NCI-H748 treated with DMSO at 0.1 percent for 48 hours (cell line): ENCODE measurements at regions not wholly inside any gene's neighbourhood (a gene's known extent, or its start where the extent isn't known, plus 50 kb on each side); places are given as distances from the start of the nearest gene placed in this dataset.
"Not testable (repeated sequence)": the region's sequence is repeated elsewhere in the genome, so short reads cannot be mapped to it uniquely, and the experiment has no call there.

Experiments
- DNase-seq: peaks from one replicate; lab custom pipeline; 2025; lab: John Stamatoyannopoulos, UW

DNA sequence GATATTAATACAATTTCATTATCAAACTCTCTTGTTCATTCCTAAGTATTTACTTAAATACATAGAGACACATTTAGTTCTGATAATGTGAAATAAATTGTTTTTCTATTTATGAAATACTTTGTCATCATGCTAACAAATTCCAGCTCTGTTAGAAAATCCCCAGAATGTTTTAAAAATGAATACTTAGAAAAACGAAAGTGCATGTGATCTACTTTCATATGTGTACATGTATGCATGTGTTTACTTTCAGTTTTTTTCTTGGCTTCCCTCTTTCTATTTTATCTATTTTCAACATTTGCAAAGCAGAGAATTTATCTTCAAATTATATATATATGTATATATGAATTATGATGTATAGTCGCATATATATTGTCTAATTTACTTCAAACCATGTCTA, 1110.0 kb upstream of the PCDH20 start:
- DNase-seq, result no peak

DNA sequence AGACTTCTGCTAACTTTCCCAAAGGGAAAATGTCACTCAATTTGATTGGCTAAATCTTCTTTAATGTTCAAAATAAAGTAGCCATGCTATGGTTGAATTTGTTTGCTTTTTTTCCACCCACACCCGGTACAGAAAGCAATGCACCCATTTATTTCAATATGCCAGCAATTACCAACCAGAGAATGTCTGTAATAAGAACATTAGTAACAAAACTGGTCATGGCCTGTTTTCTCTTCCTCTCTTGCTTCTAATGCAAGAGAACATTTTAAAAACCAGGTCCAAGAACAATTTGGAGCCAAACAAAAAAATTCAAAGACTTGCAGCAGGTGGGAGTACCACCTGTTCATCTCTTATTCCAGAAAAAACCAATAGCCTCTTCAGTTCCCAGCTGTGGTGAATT, 1108.8 kb upstream of the PCDH20 start:
- no peak for DNase-seq

DNA sequence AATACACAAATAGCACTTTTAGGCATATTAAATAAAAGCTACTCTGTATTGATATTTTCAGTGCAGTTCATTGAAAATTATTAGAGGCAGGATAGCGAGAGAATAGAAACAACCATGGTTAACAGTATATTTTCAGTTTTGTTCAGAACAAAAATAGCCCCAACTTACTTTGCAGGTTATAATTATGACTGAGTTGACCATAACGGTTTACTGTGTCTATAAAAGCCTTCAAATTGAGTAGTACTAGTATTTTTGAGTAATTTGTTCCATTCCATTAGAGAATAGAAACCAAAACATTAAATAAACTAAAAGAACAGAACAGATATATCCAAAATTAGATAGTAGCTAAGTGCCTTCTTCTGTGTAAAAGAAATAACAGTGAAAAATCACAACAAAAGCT, 1108.4 kb upstream of the PCDH20 start:
- DNase-seq, result no peak

DNA sequence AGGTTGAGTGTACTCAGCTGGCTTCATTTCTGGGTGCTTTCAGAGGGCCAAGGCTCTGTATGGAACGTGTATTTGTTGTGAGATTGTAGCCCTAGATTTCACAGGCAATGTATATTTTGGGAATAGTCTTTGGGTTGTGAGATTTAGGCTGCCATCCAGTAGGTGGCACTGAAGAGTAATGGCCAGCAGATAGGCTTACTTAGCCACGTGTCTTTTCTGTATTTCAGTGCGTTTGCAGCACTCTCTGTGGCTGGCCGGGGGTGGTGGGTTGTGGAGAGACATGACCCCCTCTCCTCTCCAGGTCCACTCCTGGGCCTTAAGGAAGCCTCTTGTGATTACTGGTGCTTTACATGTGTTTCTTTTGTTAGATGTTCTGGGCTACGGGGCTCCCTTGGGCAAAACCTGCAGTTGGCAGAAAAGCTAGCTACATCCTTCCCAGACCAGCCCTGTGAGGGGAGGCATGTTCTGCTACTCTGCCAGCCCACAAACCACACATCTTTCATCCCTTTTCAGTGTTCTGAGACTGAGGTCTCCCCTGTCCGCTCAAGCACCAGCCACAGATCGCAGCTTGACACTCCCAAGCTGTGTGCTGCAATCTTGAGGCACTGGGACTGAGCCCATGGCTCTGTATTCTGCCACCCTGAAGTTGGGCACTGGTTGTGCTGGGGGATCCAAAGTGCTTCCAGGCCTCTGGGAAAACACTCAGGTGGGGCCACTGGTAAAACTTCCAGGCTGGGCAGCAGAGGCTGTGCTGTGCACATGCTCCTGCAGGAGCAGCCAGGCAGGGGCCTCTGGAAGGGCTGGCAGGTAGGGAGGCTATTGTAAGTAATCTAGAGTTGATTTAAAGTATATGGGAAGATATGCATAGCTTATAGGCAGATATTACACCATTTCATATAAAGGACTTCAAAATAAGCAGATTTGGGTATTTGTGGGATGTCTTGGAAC, 1096.8 kb upstream of the PCDH20 start:
- peak; percentile 28 for DNase-seq

DNA sequence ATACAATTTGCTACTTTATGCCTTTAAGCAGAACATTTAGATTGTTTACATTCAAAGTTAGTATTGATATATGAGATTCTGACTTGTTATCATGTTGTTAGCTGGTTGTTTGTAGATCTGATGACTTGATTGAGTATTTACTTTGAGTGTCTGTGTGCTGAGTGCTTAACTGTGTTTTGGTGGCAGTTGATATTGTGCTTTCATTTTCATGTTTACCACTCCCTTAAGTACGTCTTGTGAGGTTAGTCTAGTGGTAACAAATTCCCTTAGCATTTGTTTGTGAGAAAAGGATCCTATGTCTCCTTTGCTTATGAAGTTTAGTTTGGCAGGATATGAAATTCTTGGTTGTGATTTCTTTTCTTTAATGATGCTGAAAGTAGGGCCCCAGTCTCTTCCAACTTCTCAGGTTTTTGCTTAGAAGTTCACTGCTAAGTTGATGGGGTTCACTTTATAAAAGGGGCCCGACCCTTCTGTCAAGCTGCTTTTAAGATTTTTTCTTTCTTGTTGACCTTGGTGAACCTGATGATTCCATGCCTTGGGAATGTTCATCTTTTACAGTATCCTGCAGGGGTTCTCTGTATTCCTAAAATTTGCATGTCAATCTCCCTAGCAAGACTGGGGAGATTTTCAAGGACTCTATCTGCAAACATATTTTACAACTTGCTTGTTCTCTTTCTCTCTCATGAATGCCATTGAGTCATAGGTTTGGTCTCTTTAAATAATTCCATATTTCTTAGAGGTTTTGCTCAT, 1095.4 kb upstream of the PCDH20 start:
- no peak for DNase-seq

GRCh38 chr13:62502588-62502987, 1086.9 kb upstream of the PCDH20 start:
- DNase-seq, result no peak

DNA sequence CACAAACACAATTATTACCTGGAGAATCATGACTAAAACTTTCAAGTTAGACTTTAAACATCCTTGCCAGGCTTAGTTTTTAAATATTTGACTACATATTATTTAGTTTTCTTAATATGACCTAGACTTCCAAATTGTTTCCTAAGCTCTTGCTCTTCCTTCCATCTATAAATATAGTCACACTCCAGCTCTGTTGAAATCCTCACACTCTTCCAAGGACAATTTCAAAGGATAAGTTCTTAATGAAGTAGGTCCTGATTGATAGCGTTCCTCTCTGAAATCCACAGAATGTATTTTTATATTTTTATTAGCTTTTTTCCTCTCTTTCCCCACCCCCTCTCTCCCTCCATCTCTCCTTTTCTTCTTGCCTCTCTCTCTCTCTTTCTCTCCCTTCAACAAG, 1074.1 kb upstream of the PCDH20 start:
- no peak for DNase-seq

- peak; percentile 13 for DNase-seq
Measured at GRCh38 chr13:62483774-62484173, 1068.1 kb upstream of the PCDH20 start.

DNA sequence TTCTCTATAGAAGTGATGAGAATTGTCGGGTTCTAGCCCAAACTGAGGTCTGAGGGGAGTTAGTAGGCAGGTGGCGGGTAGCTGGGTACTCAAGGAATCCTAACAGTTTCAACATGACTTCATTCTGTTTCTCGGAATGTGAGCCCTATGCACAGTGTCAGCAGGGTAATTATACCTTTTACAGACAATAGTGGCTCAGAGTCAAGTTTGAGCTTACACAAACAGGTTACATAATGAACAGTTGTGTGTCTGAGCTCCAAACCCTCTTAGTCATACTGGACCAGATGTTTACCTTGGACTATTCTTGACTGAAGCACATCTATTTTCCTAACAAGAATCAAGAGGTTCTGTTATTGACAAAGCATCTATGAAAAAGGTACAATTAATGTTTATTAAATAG, 1066.7 kb upstream of the PCDH20 start:
- DNase-seq, result peak; percentile 78

- no peak for DNase-seq
Measured at GRCh38 chr13:62473944-62474237, 1058.2 kb upstream of the PCDH20 start.

GRCh38 chr13:62473190-62473943, 1057.7 kb upstream of the PCDH20 start:
- no peak for DNase-seq

- no peak for DNase-seq
Measured at GRCh38 chr13:62453761-62454160, 1038.1 kb upstream of the PCDH20 start.

- no peak for DNase-seq
Measured at GRCh38 chr13:62450759-62451158, 1035.1 kb upstream of the PCDH20 start.

- not testable (repeated sequence) for DNase-seq
Measured at GRCh38 chr13:62447771-62448382, 1032.2 kb upstream of the PCDH20 start.

DNA sequence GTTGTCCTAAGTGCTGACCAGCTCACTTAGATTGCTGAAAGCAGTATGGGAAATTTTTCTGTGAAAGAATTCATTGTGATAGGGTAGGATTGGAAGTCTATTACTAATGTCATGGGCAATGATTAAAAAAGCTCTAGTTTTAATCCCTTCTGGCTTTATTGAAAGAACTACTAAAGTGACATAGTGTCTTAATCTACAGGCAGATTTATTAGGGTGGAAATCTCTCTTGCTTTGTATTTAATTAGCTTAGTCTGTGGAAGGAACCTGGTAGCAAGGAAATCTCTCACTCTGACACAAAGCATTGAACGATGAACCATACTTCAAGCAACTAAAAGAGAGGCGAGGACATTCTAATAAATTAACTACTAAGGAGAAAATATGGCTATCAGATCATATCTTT, 1029.2 kb upstream of the PCDH20 start:
- DNase-seq, result no peak

DNA sequence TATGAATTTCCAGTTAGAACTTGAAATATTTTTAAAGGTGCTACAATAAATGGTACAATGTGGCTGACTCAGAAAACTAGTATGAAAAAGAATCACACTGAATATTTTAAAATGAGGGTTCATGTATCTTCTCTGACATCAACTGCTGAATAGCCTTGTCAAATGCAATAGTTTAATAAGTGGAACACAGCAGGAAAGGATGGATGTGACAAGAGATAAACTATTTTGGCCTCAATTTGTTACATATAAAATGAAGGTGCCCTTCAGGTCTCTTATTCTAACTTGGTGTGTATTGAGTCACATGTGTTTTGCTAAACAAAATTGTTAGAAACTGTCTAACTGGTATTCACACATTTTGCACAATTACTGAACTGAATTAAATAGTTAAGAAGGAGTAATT, 1018.4 kb upstream of the PCDH20 start:
- no peak for DNase-seq

- no peak for DNase-seq
Measured at GRCh38 chr13:62433660-62434059, 1018.0 kb upstream of the PCDH20 start.

GRCh38 chr13:62432906-62433305, 1017.3 kb upstream of the PCDH20 start:
- no peak for DNase-seq

DNA sequence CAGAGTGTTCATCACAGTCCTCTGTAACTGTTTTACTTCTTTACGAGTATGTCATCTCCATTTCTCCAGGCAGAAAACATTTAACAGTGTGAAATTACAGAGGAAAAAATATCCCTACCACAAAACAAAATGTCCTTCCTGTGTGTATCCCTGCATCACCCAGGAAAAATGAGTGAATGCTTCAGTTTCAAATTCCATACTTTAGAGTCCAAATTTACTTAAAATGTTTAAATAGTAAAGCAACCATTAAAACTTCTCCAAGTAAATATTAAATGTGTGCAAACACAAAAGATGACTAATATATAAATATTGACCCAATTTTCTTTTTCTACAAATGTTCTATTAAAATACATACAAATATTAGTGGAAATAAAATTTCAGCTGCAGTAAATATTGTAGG, 1016.6 kb upstream of the PCDH20 start:
- no peak for DNase-seq

DNA sequence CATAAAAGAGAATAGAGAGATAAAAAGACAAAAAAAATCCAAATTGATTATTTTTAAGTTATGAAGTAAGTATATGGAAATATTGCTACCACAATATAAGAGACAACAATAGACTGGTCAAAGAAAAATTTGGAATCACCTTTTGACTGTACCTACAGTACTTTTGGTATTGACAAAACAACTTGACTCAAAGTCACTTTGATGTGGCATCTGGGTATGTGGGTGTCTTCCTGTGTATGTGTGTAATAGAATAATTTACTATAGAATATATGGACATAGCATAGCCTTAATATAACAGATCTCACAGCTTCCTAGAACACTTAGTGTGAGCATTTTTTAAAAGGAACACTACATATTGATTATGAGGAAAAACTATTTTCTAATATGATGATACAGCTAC, 1016.2 kb upstream of the PCDH20 start:
- no peak for DNase-seq

- no peak for DNase-seq
Measured at GRCh38 chr13:62418872-62419271, 1003.2 kb upstream of the PCDH20 start.

- DNase-seq, result no peak
Measured at GRCh38 chr13:62418376-62418775, 1002.7 kb upstream of the PCDH20 start.
